Panc1 (cell line): ENCODE measurements at regions not wholly inside any gene's neighbourhood (a gene's known extent, or its start where the extent isn't known, plus 50 kb on each side); places are given as distances from the start of the nearest gene placed in this dataset.

Source experiments
- ATAC-seq: fragments of 200-7000 bp; cut with Tn5 transposase; 2 replicates; pipeline ENCODE4 v1.9.1; 2020; ENCODE audit warnings: mild to moderate bottlenecking, moderate library complexity
- BruUV-seq: library from RNA; stranded (reverse); fragments of 400-500 nt; replicated peaks from 2 replicates; lab custom pipeline; 2021; lab: Mats Ljungman, UMichigan
- CTCF ChIA-PET: fragments of 300-600 bp; sonication (Branson Sonifier 250); formaldehyde crosslinking; loops from one replicate; lab custom pipeline; 2022; ENCODE audit warnings: antibody characterized with exemption; lab: Charles Lee
- POLR2A ChIA-PET: fragments of 300-600 bp; sonication (Branson Sonifier 250); formaldehyde crosslinking; loops from one replicate; lab custom pipeline; 2022; ENCODE audit warnings: antibody characterized with exemption; lab: Charles Lee
- DNase-seq: peaks from one replicate; pipeline ENCODE4 v3.0.0-alpha.2; 2010; ENCODE audit warnings: low read depth, low spot score
- H3K27ac ChIP-seq: 2 replicates; pipeline ENCODE4 v1.5.1; 2011; ENCODE audit warnings: mild to moderate bottlenecking, low read length, inconsistent platforms
- H3K27me3 ChIP-seq: fragments of 200-500 bp; sonication (Bioruptor generic); 2 replicates; pipeline ENCODE4 v1.6.0; 2014; ENCODE audit warnings: low read length, inconsistent platforms; ENCODE audit not compliant: control insufficient read depth, insufficient read depth
- H3K36me3 ChIP-seq: fragments of 200-500 bp; sonication (Bioruptor generic); 2 replicates; pipeline ENCODE4 v1.5.1; 2014; ENCODE audit warnings: inconsistent platforms, mild to moderate bottlenecking, low read length, moderate library complexity; ENCODE audit not compliant: control insufficient read depth, insufficient read depth
- H3K4me1 ChIP-seq: 2 replicates; pipeline ENCODE4 v1.5.1; 2011; ENCODE audit warnings: inconsistent platforms, mild to moderate bottlenecking, low read length, moderate library complexity; ENCODE audit not compliant: control insufficient read depth, insufficient read depth
- H3K4me3 ChIP-seq, 2 experiments: 2 replicates each; pipeline ENCODE4 v1.5.1; 2011 to 2012; ENCODE audit warnings: low read depth in 2 of 2, low read length in 2 of 2, mild to moderate bottlenecking in 2 of 2, inconsistent platforms in 1 of 2, moderate library complexity in 1 of 2
- H3K9me3 ChIP-seq: fragments of 200-500 bp; sonication (Bioruptor generic); 2 replicates; pipeline ENCODE4 v1.5.1; 2014; ENCODE audit warnings: low read depth, mild to moderate bottlenecking, inconsistent platforms, low read length, moderate library complexity; ENCODE audit not compliant: control insufficient read depth, insufficient read depth
- POLR2AphosphoS5 ChIP-seq: IDR thresholded peaks from 2 replicates; pipeline ENCODE4 v1.6.1; 2012; ENCODE audit warnings: mild to moderate bottlenecking, low read depth, low read length, moderate library complexity
- SIN3A ChIP-seq: IDR thresholded peaks from 2 replicates; pipeline ENCODE4 v1.6.1; 2012; ENCODE audit warnings: low read depth, mild to moderate bottlenecking, low read length, moderate library complexity, borderline replicate concordance; ENCODE audit not compliant: insufficient read depth
- TCF7L2 ChIP-seq: IDR thresholded peaks from 2 replicates; pipeline ENCODE4 v1.6.1; 2011; ENCODE audit warnings: mild to moderate bottlenecking, low read depth, low read length, inconsistent platforms
- in situ Hi-C: cut with HindIII; loops from 2 replicates; pipeline ENCODE4 v1.10.0; 2016; ENCODE audit warnings: low sequenced_read_pairs, low pct_unique_long_range_greater_than_20kb
- intact Hi-C: fragments of 100-400 bp; cut with micrococcal nuclease; formaldehyde crosslinking; loops from one replicate; pipeline ENCODE4 v1.10.0; 2022; ENCODE audit not compliant: unreplicated experiment
- TF ChIP-seq, protein P1 (sequence below), 2 experiments: IDR thresholded peaks; 2 replicates each; pipeline ENCODE4 v1.6.1; 2011 to 2012; ENCODE audit warnings: low read depth in 2 of 2, control low read depth in 1 of 2, low read length in 1 of 2, mild to moderate bottlenecking in 1 of 2, moderate library complexity in 1 of 2; ENCODE audit not compliant: insufficient read depth in 1 of 2
- TF ChIP-seq, protein P2 (sequence below): fragments of 450-650 bp; IDR thresholded peaks from 2 replicates; pipeline ENCODE4 v1.5.1; 2017; ENCODE audit warnings: mild to moderate bottlenecking

DNA sequence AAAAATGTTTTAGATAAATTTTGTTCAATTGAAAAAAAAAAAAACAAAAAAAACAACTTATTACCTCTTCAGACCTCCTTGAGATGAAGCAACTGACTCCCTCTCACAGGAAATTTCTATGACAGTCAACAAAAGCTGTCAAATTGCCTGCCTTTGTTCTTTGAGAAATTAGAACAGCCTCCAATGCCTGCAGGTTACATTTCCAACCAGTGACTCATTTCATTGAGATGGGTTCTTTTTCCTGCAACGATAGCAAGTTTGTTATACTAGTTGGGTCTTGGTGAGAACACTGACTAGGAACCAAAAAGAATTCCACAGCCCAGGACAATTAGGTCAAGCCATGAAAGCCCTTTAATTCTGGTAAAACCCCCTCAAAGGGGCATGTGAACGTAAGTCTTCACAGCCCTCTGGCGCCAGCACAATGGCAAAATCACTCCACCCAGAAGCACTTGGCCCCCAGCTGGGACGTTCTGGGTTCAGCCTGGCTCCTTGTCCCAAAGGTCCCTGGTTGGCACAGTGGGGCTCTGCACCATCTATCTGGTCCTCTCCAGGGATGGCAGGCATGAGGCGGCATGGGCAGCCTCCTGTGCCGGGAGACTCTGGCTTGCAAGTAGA lies 87.0 kb downstream of the SPP2 start:
- Histone ChIP-seq H3K9me3 (peaks cover 56% of the 10 kb centered on the region; the same call in 1 of the 2 replicates), H3K36me3 (no peaks in the 10 kb centered on the region), H3K4me1 (peaks cover 14% of the 10 kb centered on the region), H3K27me3 (no peaks in the 10 kb centered on the region), H3K4me3 (no peak overlapping the region), H3K27ac (peak overlapping the region; percentile 99)
- ChIA-PET POLR2A (interaction anchor here (0.6 kb wide), 3 partner anchors 134 to 167 kb away, joined by 4 to 11 read pairs (median 6); no protein-coding TSS in a partner anchor), CTCF (no interaction called here)
- TF ChIP-seq SIN3A (no peak), TCF7L2 (no peak), POLR2AphosphoS5 (no peak)
- TF ChIP-seq, protein P1, sequence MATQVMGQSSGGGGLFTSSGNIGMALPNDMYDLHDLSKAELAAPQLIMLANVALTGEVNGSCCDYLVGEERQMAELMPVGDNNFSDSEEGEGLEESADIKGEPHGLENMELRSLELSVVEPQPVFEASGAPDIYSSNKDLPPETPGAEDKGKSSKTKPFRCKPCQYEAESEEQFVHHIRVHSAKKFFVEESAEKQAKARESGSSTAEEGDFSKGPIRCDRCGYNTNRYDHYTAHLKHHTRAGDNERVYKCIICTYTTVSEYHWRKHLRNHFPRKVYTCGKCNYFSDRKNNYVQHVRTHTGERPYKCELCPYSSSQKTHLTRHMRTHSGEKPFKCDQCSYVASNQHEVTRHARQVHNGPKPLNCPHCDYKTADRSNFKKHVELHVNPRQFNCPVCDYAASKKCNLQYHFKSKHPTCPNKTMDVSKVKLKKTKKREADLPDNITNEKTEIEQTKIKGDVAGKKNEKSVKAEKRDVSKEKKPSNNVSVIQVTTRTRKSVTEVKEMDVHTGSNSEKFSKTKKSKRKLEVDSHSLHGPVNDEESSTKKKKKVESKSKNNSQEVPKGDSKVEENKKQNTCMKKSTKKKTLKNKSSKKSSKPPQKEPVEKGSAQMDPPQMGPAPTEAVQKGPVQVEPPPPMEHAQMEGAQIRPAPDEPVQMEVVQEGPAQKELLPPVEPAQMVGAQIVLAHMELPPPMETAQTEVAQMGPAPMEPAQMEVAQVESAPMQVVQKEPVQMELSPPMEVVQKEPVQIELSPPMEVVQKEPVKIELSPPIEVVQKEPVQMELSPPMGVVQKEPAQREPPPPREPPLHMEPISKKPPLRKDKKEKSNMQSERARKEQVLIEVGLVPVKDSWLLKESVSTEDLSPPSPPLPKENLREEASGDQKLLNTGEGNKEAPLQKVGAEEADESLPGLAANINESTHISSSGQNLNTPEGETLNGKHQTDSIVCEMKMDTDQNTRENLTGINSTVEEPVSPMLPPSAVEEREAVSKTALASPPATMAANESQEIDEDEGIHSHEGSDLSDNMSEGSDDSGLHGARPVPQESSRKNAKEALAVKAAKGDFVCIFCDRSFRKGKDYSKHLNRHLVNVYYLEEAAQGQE (IDR thresholded peaks at IDR 0.05; ENCODE audit: insufficient read depth in 1 of 2, low read depth in 2 of 2, low read length in 1 of 2): no peak
- TF ChIP-seq, protein P2, sequence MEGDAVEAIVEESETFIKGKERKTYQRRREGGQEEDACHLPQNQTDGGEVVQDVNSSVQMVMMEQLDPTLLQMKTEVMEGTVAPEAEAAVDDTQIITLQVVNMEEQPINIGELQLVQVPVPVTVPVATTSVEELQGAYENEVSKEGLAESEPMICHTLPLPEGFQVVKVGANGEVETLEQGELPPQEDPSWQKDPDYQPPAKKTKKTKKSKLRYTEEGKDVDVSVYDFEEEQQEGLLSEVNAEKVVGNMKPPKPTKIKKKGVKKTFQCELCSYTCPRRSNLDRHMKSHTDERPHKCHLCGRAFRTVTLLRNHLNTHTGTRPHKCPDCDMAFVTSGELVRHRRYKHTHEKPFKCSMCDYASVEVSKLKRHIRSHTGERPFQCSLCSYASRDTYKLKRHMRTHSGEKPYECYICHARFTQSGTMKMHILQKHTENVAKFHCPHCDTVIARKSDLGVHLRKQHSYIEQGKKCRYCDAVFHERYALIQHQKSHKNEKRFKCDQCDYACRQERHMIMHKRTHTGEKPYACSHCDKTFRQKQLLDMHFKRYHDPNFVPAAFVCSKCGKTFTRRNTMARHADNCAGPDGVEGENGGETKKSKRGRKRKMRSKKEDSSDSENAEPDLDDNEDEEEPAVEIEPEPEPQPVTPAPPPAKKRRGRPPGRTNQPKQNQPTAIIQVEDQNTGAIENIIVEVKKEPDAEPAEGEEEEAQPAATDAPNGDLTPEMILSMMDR: no peak
- BruUV-seq: no TSS peak
- DNase-seq (no peak), ATAC-seq (no peak)
- in situ Hi-C loops: no loop called here
- intact Hi-C loops: loop anchor here (5.0 kb wide), 5 partner anchors 105 to 355 kb away; no protein-coding TSS in a partner anchor

DNA sequence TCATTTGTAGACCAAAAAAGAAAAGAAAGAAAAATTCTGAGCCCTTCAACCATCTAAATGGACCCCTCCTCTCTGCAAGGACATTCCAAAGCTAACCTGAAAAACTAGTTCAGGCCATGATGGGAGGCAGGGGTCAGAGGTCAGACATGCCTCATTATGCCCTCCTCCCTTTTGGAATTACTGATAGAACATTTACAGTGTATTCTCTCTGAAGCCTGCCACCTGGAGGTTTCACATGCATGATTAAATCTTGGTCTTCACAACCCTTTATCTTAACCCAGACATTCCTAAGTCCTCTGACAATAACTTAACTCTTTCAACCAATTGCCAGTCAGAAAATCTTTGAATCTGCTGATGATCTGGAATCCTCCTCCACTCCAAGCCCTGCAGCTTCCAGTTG lies 86.0 kb downstream of the SPP2 start:
- in situ Hi-C loops: no loop called here
- intact Hi-C loops: loop anchor here (5.0 kb wide), 5 partner anchors 106 to 356 kb away; no protein-coding TSS in a partner anchor
- Histone ChIP-seq H3K36me3 (no peaks in the 10 kb centered on the region), H3K4me1 (peaks cover 14% of the 10 kb centered on the region), H3K27ac (peak overlapping the region; percentile 99), H3K27me3 (no peaks in the 10 kb centered on the region), H3K4me3 (no peak overlapping the region), H3K9me3 (peaks cover 50% of the 10 kb centered on the region; the same call in 1 of the 2 replicates)
- ATAC-seq (no peak), DNase-seq (no peak)
- POLR2A ChIA-PET: no interaction called here
- no TSS peak for BruUV-seq
- CTCF ChIA-PET: no interaction called here
- TF ChIP-seq, protein P2: no peak
- no peak for TF ChIP-seq SIN3A
- TF ChIP-seq TCF7L2: no peak
- TF ChIP-seq, protein P1 (IDR thresholded peaks at IDR 0.05; ENCODE audit: insufficient read depth in 1 of 2, low read depth in 2 of 2, low read length in 1 of 2): no peak
- no peak for TF ChIP-seq POLR2AphosphoS5
